ENCODE measurements at regions not wholly inside any gene's neighbourhood (a gene's known extent, or its start where the extent isn't known, plus 50 kb on each side); places are given as distances from the start of the nearest gene placed in this dataset.

DNA sequence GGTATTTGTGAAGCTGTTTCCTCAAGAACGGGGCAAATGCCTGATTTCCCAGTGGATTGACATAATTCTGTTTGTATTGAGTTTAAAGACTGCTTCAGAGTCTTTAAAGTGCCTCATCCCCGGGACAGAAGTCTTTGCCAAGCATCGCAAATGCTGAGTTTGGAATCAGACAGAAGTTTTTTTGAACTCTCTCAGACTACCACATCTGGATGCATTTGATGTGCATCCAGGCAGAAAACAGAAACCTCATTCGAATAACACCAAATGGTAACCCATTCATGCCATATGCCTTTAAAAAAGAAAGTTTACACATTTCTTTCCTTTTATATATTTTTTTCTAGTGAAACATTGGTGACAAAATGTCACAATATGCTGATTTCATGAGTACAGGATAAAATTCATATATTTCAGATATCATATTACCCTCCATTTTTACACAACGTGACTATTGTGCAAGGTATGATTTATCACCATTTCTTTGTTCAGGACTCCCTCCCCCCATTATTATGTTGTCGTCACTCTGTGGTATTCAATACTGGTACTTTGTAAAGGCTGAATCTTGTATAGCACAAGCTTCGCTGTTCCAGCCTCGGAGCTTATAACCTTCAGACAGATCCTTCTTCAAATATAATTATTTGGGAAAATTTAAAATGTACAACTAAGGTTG is 91.1 kb downstream of the ZNF608 start:
- peaks cover 7% of the 10 kb centered on the region; the same call in 1 of the 2 replicates for H3K79me1 ChIP-seq (ENCODE audit: low read depth, low read length)
- no peak overlapping the region for H2BK20ac ChIP-seq (ENCODE audit: low read length)
- H4K8ac ChIP-seq (ENCODE audit: extremely low read depth, insufficient read depth, low read length), result no peak overlapping the region
- H3K4me3 ChIP-seq (ENCODE audit: extremely low read depth in 1 of 4, insufficient read depth in 2 of 4, low read depth in 3 of 4, low read length in 4 of 4), result no peak overlapping the region
- no peak overlapping the region for H2AK5ac ChIP-seq (ENCODE audit: low read depth, low read length)
- H2BK12ac ChIP-seq (ENCODE audit: low read depth, low read length), result no peak overlapping the region
- no peak overlapping the region for H2BK120ac ChIP-seq (replicated peaks; ENCODE audit: low read depth, low read length)
- ChIA-PET CTCF (ENCODE audit: partially characterized antibody) (interaction anchor here (0.6 to 1.2 kb wide), 3 partner anchors 126 to 677 kb away, joined by 3 to 4 read pairs (median 3); no protein-coding TSS in a partner anchor), POLR2A (ENCODE audit: partially characterized antibody) (interaction anchor here (0.7 kb wide), 2 partner anchors 67 to 83 kb away, joined by 4 to 5 read pairs; no protein-coding TSS in a partner anchor)
- H3K27me3 ChIP-seq (replicated peaks in 1 of 4; ENCODE audit: control insufficient read depth in 3 of 4, extremely low read depth in 1 of 4, insufficient read depth in 3 of 4, low read length in 3 of 4), result no peaks in the 10 kb centered on the region
- FAIRE-seq (no peak), DNase-seq (ENCODE audit: low read depth in 1 of 2, low spot score in 2 of 2) (no peak)
- no peak overlapping the region for H3K9ac ChIP-seq (replicated peaks in 1 of 4; ENCODE audit: extremely low read depth in 1 of 4, low read depth in 3 of 4, low read length in 3 of 4)
- no peak overlapping the region for H3K18ac ChIP-seq (ENCODE audit: extremely low read depth, low read length)
- H2BK5ac ChIP-seq (ENCODE audit: low read depth, low read length), result no peak overlapping the region
- no peak overlapping the region for H3K14ac ChIP-seq (ENCODE audit: insufficient read length)
- H3K27ac ChIP-seq (ENCODE audit: low read depth, low read length), result no peak overlapping the region
- H3K56ac ChIP-seq (replicated peaks; ENCODE audit: insufficient read length, low read depth, low read length), result no peak overlapping the region
- H3K36me3 ChIP-seq (ENCODE audit: control insufficient read depth in 2 of 4, insufficient read depth in 4 of 4, low read length in 3 of 4), result no peaks in the 10 kb centered on the region
- no peaks in the 10 kb centered on the region for H3K9me3 ChIP-seq (ENCODE audit: insufficient read depth in 2 of 2, low read depth in 1 of 2, low read length in 1 of 2)
- H4K5ac ChIP-seq (ENCODE audit: insufficient read length, low read depth, low read length), result no peak overlapping the region
- TF ChIP-seq YY1 (IDR thresholded peaks at IDR 0.05; ENCODE audit: low read depth, low read length), result no peak
- TF ChIP-seq CHD2 (IDR thresholded peaks at IDR 0.05; ENCODE audit: low read length), result no peak
- no peak for TF ChIP-seq MAX (IDR thresholded peaks at IDR 0.05)
- TF ChIP-seq TAF1 (IDR thresholded peaks at IDR 0.05; ENCODE audit: low read depth, low read length), result no peak
- TF ChIP-seq BACH1 (IDR thresholded peaks at IDR 0.05; ENCODE audit: low read length), result no peak
- TF ChIP-seq FOSL1 (IDR thresholded peaks at IDR 0.05; ENCODE audit: insufficient read depth, low read depth, low read length), result no peak
- H4K20me1 ChIP-seq (replicated peaks in 1 of 2; ENCODE audit: control insufficient read depth in 1 of 2, insufficient read depth in 2 of 2, low read length in 2 of 2), result peaks cover 2 to 3% of the 10 kb centered on the region in 2 experiments
- H3K4me1 ChIP-seq (replicated peaks in 1 of 4; ENCODE audit: control insufficient read depth in 3 of 4, insufficient read depth in 4 of 4, low read length in 3 of 4), result peaks cover 13 to 32% (median 27%) of the 10 kb centered on the region in 4 experiments; a peak in 6 of 7 replicates
- no peak overlapping the region for H2BK15ac ChIP-seq (ENCODE audit: low read length)
- no peak overlapping the region for H3K4me2 ChIP-seq (ENCODE audit: insufficient read depth in 1 of 2, low read depth in 2 of 2, low read length in 2 of 2)
- no peak overlapping the region for H3K23ac ChIP-seq (ENCODE audit: insufficient read length)
- H4K91ac ChIP-seq (replicated peaks; ENCODE audit: insufficient read length, low read length), result no peak overlapping the region
- H3K4ac ChIP-seq (replicated peaks; ENCODE audit: insufficient read length, low read depth, low read length), result no peak overlapping the region
- WGBS, 2 experiments (ENCODE audit: extremely low coverage in 1 of 2, insufficient coverage in 1 of 2, insufficient read length in 1 of 2, insufficient replicate concordance in 2 of 2, low coverage in 1 of 2, low lambda C conversion rate in 2 of 2, missing lambda C conversion rate in 1 of 2), result 88% methylated on average over 8 of the region's 8 CpGs; no CpG with 5 or more reads in 1 of the 2 experiments
- peaks cover 4 to 94% of the 10 kb centered on the region in 2 experiments; a peak in 3 of 4 replicates for H3K79me2 ChIP-seq (ENCODE audit: control insufficient read depth in 1 of 2, insufficient read depth in 2 of 2, low read length in 2 of 2)
- peaks cover 2% of the 10 kb centered on the region; the same call in 1 of the 2 replicates for H3K23me2 ChIP-seq (ENCODE audit: low read depth, low read length)
- H2AFZ ChIP-seq (ENCODE audit: low read length), result no peak overlapping the region

All from H1 (cell line).